Osteocyte (in vitro differentiated cells): ENCODE measurements at regions not wholly inside any gene's neighbourhood (a gene's known extent, or its start where the extent isn't known, plus 50 kb on each side); places are given as distances from the start of the nearest gene placed in this dataset.

Source experiments
- DNase-seq: peaks from one replicate; pipeline ENCODE4 v3.0.0; 2021; ENCODE audit warnings: mixed read lengths; ENCODE audit not compliant: unreplicated experiment; ENCODE audit errors: extremely low spot score
- H3K27ac Mint-ChIP-seq: one replicate; pipeline ENCODE4 v1.8.0; 2021; ENCODE audit warnings: mild to moderate bottlenecking, mixed read lengths; ENCODE audit not compliant: unreplicated experiment
- H3K27me3 Mint-ChIP-seq: one replicate; pipeline ENCODE4 v1.8.0; 2021; ENCODE audit warnings: mixed read lengths; ENCODE audit not compliant: unreplicated experiment
- H3K36me3 Mint-ChIP-seq: one replicate; pipeline ENCODE4 v1.8.0; 2021; ENCODE audit warnings: mixed read lengths; ENCODE audit not compliant: unreplicated experiment
- H3K4me1 Mint-ChIP-seq: one replicate; pipeline ENCODE4 v1.8.0; 2021; ENCODE audit warnings: mixed read lengths; ENCODE audit not compliant: unreplicated experiment
- H3K4me3 Mint-ChIP-seq: one replicate; pipeline ENCODE4 v1.8.0; 2021; ENCODE audit warnings: mild to moderate bottlenecking, moderate library complexity, mixed read lengths; ENCODE audit not compliant: unreplicated experiment
- H3K9me3 Mint-ChIP-seq: one replicate; pipeline ENCODE4 v1.8.0; 2021; ENCODE audit warnings: mixed read lengths; ENCODE audit not compliant: unreplicated experiment
- TF ChIP-seq, protein P1 (sequence below): fragments of 200-600 bp; sonication (generic); IDR thresholded peaks from 2 replicates; pipeline ENCODE4 v1.5.0; 2021; ENCODE audit warnings: antibody characterized with exemption, mild to moderate bottlenecking, moderate library complexity

DNA sequence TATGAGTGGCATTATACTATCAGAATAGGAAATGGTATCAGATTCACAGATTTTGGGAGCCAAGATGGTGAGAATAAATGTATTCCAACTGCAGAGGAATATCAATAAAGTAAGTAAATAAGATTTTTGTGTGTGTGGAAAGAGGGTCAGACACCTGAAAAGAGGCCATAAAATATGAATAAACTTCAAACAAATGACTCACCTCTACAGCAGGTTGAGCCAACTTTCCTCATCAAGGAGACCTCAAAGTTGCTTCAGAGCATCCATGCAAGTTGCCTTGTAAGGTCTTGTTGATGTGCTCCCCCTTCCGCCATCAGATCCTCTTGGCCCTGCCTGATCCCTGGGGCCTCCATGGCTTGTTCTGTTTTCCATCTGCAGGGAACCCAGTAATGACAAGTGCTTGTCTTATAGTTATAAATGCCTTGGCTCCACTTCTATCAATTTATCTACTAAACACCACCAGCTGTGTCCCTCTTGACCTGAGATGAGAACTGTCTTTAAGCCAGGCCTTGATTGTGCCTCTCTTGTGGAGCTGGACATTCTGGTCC, 775.6 kb downstream of the LTN1 start:
- DNase-seq, result no peak
- Mint-ChIP-seq H3K4me3 (no peak overlapping the region), H3K9me3 (no peaks in the 10 kb centered on the region), H3K27ac (no peak overlapping the region), H3K36me3 (no peaks in the 10 kb centered on the region), H3K4me1 (peaks cover 25% of the 10 kb centered on the region), H3K27me3 (no peaks in the 10 kb centered on the region)
- TF ChIP-seq, protein P1, sequence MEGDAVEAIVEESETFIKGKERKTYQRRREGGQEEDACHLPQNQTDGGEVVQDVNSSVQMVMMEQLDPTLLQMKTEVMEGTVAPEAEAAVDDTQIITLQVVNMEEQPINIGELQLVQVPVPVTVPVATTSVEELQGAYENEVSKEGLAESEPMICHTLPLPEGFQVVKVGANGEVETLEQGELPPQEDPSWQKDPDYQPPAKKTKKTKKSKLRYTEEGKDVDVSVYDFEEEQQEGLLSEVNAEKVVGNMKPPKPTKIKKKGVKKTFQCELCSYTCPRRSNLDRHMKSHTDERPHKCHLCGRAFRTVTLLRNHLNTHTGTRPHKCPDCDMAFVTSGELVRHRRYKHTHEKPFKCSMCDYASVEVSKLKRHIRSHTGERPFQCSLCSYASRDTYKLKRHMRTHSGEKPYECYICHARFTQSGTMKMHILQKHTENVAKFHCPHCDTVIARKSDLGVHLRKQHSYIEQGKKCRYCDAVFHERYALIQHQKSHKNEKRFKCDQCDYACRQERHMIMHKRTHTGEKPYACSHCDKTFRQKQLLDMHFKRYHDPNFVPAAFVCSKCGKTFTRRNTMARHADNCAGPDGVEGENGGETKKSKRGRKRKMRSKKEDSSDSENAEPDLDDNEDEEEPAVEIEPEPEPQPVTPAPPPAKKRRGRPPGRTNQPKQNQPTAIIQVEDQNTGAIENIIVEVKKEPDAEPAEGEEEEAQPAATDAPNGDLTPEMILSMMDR, result no peak

DNA sequence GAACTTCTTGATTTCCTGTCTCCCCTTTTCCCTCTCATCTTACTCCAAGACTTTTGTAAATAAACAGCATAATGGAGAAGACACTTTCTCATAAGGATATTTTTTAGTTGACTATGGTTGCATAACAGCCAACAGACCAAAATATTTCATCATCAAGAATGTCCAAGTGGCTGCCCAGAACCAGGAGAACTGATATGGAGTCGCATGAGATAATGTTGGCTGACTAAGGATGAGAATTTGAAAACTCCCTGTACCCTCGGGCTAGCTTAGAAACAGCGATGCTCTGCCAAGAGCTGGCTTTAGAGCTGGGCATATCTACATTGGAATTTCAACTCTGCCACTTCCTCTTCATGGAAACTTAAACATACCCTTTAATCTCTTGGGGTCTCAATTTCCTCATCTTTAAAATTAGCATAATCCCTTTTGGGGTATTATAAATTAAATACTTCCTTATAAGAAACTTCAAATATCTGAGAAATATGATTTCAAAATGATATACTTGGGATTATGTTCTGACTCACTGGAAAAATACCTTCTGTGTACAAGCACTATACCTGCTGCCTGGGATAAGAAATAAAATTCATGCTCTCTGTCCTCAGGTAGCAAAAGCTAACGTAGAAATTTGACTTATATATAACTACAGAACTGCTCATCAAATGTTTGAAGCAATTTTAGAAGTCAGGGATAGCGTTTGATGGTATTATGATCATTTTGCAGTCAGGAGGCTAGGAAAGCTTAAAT, 777.3 kb downstream of the LTN1 start:
- H3K27ac Mint-ChIP-seq, result peak overlapping the region; percentile 75
- H3K27me3 Mint-ChIP-seq, result no peaks in the 10 kb centered on the region
- no peak for DNase-seq
- H3K4me1 Mint-ChIP-seq, result peaks cover 15% of the 10 kb centered on the region
- TF ChIP-seq, protein P1, result no peak
- H3K9me3 Mint-ChIP-seq, result peaks cover 3% of the 10 kb centered on the region
- H3K4me3 Mint-ChIP-seq, result peak overlapping the region; percentile 42
- no peaks in the 10 kb centered on the region for H3K36me3 Mint-ChIP-seq

DNA sequence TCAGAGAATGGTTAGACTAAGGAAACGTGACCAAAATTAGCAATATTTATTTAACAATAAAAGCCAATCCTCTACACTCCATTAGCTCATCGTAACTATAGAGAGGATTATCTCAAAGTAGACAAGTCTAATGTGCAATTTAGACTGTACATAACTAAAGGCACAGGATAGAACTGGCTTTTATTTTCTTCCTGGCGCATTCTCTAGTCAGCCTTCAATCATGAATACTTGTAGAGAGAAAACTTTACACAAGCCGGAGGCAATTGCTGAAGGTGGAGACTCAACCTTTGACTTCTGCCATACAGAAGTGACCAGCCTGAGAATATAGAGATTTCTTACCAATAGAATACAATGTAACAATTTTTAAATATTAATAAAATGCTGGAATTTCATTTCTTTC, 777.9 kb downstream of the LTN1 start:
- Mint-ChIP-seq H3K4me3 (no peak overlapping the region), H3K36me3 (no peaks in the 10 kb centered on the region), H3K4me1 (peaks cover 15% of the 10 kb centered on the region), H3K9me3 (peaks cover 3% of the 10 kb centered on the region), H3K27me3 (no peaks in the 10 kb centered on the region), H3K27ac (peak overlapping the region; percentile 75)
- no peak for DNase-seq
- TF ChIP-seq, protein P1, result no peak

GRCh38 chr21:28213261-28213660, 779.4 kb downstream of the LTN1 start:
- Mint-ChIP-seq H3K27ac (no peak overlapping the region), H3K36me3 (no peaks in the 10 kb centered on the region), H3K9me3 (peaks cover 3% of the 10 kb centered on the region), H3K4me3 (no peak overlapping the region), H3K27me3 (no peaks in the 10 kb centered on the region), H3K4me1 (peaks cover 17% of the 10 kb centered on the region)
- no peak for DNase-seq
- TF ChIP-seq, protein P1, result no peak

GRCh38 chr21:28212061-28212460, 780.6 kb downstream of the LTN1 start:
- TF ChIP-seq, protein P1, result no peak
- Mint-ChIP-seq H3K27me3 (no peaks in the 10 kb centered on the region), H3K4me1 (peaks cover 28% of the 10 kb centered on the region), H3K4me3 (no peak overlapping the region), H3K36me3 (no peaks in the 10 kb centered on the region), H3K27ac (no peak overlapping the region), H3K9me3 (peaks cover 3% of the 10 kb centered on the region)
- DNase-seq, result no peak
